GM23338 (cell line): ENCODE measurements at regions not wholly inside any gene's neighbourhood (a gene's known extent, or its start where the extent isn't known, plus 50 kb on each side); places are given as distances from the start of the nearest gene placed in this dataset.

ENCODE experiments used
- CREB1 ChIP-seq: fragments of 250-450 bp; sonication (Bioruptor Pico); IDR thresholded peaks from 2 replicates; pipeline ENCODE4 v1.5.0; 2020; ENCODE audit warnings: low read depth, mild to moderate bottlenecking, moderate library complexity
- EZH2 ChIP-seq: fragments of 200-600 bp; sonication (generic); IDR thresholded peaks from one replicate; pipeline ENCODE4 v1.8.0; 2017; ENCODE audit warnings: antibody characterized with exemption, mild to moderate bottlenecking, low read depth; ENCODE audit not compliant: unreplicated experiment
- EZH2phosphoT487 ChIP-seq: fragments of 200-600 bp; sonication (generic); IDR thresholded peaks from one replicate; pipeline ENCODE4 v1.8.1; 2018; ENCODE audit warnings: antibody characterized with exemption; ENCODE audit not compliant: unreplicated experiment
- JUNB ChIP-seq: IDR thresholded peaks from one replicate; pipeline ENCODE4 v1.6.1; 2016; ENCODE audit warnings: antibody characterized with exemption; ENCODE audit not compliant: unreplicated experiment
- NANOG ChIP-seq: IDR thresholded peaks from 2 replicates; pipeline ENCODE4 v1.6.1; 2016; ENCODE audit warnings: antibody characterized with exemption, borderline replicate concordance
- POLR2AphosphoS5 ChIP-seq: IDR thresholded peaks from 2 replicates; pipeline ENCODE4 v1.6.1; 2016; ENCODE audit warnings: antibody characterized with exemption, low read depth
- ZNF114 ChIP-seq: fragments of 250-450 bp; sonication (Bioruptor Pico); IDR thresholded peaks from 2 replicates; pipeline ENCODE4 v1.5.0; 2020; ENCODE audit warnings: mild to moderate bottlenecking, moderate library complexity
- ZNF331 ChIP-seq: fragments of 250-450 bp; sonication (Bioruptor Pico); IDR thresholded peaks from 2 replicates; pipeline ENCODE4 v1.5.0; 2020; ENCODE audit warnings: low read depth, mild to moderate bottlenecking, moderate library complexity
- TF ChIP-seq, protein P1 (sequence below), 2 experiments: fragments of 200-600 bp in 1 of 2; sonication (generic) in 1 of 2; conservative IDR thresholded peaks; 2 replicates each; pipeline versions ENCODE4 v1.5.1 to v1.6.1; 2016 to 2017; ENCODE audit warnings: antibody characterized with exemption in 2 of 2, low read depth in 2 of 2, mild to moderate bottlenecking in 2 of 2, moderate library complexity in 1 of 2
- TF ChIP-seq, protein P2 (sequence below): IDR thresholded peaks from one replicate; pipeline ENCODE4 v1.6.1; 2018; ENCODE audit warnings: antibody characterized with exemption; ENCODE audit not compliant: unreplicated experiment

DNA sequence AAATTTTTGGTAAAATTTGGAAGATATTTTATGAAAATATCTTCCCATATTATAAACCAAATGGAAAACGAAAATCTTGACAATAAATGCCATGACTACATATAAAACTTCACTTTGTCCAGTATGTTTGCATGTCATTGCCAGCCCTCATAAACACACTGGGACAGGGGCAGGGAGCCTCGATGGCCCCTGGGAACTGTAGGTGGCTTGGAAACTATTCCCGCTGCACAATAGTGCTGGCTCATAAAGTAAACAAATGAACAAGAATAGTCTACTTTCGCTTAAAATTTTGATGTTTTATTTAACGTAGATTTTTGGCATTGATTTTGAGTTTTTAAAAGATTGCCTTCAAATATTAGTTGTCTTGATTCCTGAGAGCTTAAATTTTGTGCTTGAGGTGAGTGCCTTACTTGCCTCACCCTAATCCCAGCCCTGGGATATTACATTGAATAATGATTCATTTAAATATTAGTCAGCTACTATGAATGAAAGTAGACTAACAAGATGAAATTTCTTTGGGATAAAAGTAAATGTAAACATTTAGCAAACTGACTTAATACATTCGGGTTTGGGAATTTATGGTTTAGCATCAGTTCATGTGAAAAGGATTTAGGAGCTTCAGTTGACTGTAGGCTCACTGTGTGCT lies 74.0 kb upstream of the PKP2 start:
- TF ChIP-seq, protein P1, sequence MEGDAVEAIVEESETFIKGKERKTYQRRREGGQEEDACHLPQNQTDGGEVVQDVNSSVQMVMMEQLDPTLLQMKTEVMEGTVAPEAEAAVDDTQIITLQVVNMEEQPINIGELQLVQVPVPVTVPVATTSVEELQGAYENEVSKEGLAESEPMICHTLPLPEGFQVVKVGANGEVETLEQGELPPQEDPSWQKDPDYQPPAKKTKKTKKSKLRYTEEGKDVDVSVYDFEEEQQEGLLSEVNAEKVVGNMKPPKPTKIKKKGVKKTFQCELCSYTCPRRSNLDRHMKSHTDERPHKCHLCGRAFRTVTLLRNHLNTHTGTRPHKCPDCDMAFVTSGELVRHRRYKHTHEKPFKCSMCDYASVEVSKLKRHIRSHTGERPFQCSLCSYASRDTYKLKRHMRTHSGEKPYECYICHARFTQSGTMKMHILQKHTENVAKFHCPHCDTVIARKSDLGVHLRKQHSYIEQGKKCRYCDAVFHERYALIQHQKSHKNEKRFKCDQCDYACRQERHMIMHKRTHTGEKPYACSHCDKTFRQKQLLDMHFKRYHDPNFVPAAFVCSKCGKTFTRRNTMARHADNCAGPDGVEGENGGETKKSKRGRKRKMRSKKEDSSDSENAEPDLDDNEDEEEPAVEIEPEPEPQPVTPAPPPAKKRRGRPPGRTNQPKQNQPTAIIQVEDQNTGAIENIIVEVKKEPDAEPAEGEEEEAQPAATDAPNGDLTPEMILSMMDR (conservative IDR thresholded peaks at IDR 0.05; ENCODE audit: low read depth in 2 of 2): no peak
- no peak for TF ChIP-seq POLR2AphosphoS5
- TF ChIP-seq EZH2phosphoT487: no peak
- TF ChIP-seq EZH2: no peak
- TF ChIP-seq, protein P2, sequence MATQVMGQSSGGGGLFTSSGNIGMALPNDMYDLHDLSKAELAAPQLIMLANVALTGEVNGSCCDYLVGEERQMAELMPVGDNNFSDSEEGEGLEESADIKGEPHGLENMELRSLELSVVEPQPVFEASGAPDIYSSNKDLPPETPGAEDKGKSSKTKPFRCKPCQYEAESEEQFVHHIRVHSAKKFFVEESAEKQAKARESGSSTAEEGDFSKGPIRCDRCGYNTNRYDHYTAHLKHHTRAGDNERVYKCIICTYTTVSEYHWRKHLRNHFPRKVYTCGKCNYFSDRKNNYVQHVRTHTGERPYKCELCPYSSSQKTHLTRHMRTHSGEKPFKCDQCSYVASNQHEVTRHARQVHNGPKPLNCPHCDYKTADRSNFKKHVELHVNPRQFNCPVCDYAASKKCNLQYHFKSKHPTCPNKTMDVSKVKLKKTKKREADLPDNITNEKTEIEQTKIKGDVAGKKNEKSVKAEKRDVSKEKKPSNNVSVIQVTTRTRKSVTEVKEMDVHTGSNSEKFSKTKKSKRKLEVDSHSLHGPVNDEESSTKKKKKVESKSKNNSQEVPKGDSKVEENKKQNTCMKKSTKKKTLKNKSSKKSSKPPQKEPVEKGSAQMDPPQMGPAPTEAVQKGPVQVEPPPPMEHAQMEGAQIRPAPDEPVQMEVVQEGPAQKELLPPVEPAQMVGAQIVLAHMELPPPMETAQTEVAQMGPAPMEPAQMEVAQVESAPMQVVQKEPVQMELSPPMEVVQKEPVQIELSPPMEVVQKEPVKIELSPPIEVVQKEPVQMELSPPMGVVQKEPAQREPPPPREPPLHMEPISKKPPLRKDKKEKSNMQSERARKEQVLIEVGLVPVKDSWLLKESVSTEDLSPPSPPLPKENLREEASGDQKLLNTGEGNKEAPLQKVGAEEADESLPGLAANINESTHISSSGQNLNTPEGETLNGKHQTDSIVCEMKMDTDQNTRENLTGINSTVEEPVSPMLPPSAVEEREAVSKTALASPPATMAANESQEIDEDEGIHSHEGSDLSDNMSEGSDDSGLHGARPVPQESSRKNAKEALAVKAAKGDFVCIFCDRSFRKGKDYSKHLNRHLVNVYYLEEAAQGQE: no peak
- no peak for TF ChIP-seq ZNF114 (CRISPR knock-in tag)
- no peak for TF ChIP-seq CREB1 (CRISPR knock-in tag)
- no peak for TF ChIP-seq JUNB
- no peak for TF ChIP-seq NANOG
- no peak for TF ChIP-seq ZNF331 (CRISPR knock-in tag)
